Epidermal melanocyte (primary cell): ENCODE measurements at regions not wholly inside any gene's neighbourhood (a gene's known extent, or its start where the extent isn't known, plus 50 kb on each side); places are given as distances from the start of the nearest gene placed in this dataset.
"Not testable (repeated sequence)": the region's sequence is repeated elsewhere in the genome, so short reads cannot be mapped to it uniquely, and the experiment has no call there.

Experiments used
- DNase-seq: peaks from one replicate; pipeline ENCODE4 v3.0.0; 2011; ENCODE audit warnings: low spot score; ENCODE audit not compliant: insufficient read length

- no peak for DNase-seq
These were observed 70.0 kb upstream of the CD2AP start for GRCh38 chr6:47407300-47408281.

GRCh38 chr6:47413752-47414422 is 63.7 kb upstream of the CD2AP start:
- DNase-seq = peak; percentile 38

- peak; percentile 23 for DNase-seq
These were observed 63.0 kb upstream of the CD2AP start for GRCh38 chr6:47414423-47415167.

GRCh38 chr6:47416396-47417345 is 60.9 kb upstream of the CD2AP start:
- no peak for DNase-seq

GRCh38 chr6:47419621-47420020 is 58.0 kb upstream of the CD2AP start:
- DNase-seq = no peak

- no peak for DNase-seq
These were observed 56.9 kb upstream of the CD2AP start for GRCh38 chr6:47420394-47421371.

GRCh38 chr6:47423079-47423478 is 54.5 kb upstream of the CD2AP start:
- no peak for DNase-seq

- no peak for DNase-seq
These were observed 53.2 kb upstream of the CD2AP start for GRCh38 chr6:47424436-47424836.

- DNase-seq = not testable (repeated sequence)
These were observed 51.9 kb upstream of the CD2AP start for GRCh38 chr6:47425724-47426123.

- DNase-seq = no peak
These were observed 50.9 kb upstream of the CD2AP start for GRCh38 chr6:47426524-47427302.

- DNase-seq = no peak
These were observed 49.9 kb upstream of the CD2AP start for GRCh38 chr6:47427680-47428079.
